ENCODE measurements at regions not wholly inside any gene's neighbourhood (a gene's known extent, or its start where the extent isn't known, plus 50 kb on each side); places are given as distances from the start of the nearest gene placed in this dataset.

- H3K4me2 ChIP-seq (ENCODE audit: control insufficient read depth, insufficient read depth), result no peak overlapping the region
- H3K9me3 ChIP-seq (replicated peaks; ENCODE audit: control insufficient read depth, insufficient read depth, low read length), result no peaks in the 10 kb centered on the region
- ChIA-PET SMC1A (ENCODE audit: uncharacterized antibody, unreplicated experiment) (no interaction called here), POLR2A (no interaction called here), RAD21 (ENCODE audit: unreplicated experiment) (no interaction called here), CTCF (no interaction called here)
- no peaks in the 10 kb centered on the region for H3K36me3 ChIP-seq (ENCODE audit: control insufficient read depth in 2 of 2, insufficient read depth in 2 of 2, low read length in 1 of 2)
- H3K9ac ChIP-seq (ENCODE audit: control insufficient read depth, insufficient read depth, low read length), result no peak overlapping the region
- BruUV-seq (replicated peaks), result no TSS peak
- no peak overlapping the region for H2AFZ ChIP-seq (ENCODE audit: control insufficient read depth, low read depth, low read length)
- H3K27ac ChIP-seq (ENCODE audit: control insufficient read depth, insufficient read depth), result no peak overlapping the region
- no peak for FAIRE-seq
- no peaks in the 10 kb centered on the region for H4K20me1 ChIP-seq (ENCODE audit: control insufficient read depth, insufficient read depth)
- intact Hi-C loops (cut with micrococcal nuclease; ENCODE audit: unreplicated experiment) (no loop called here), in situ Hi-C loops (cut with MboI) (no loop called here)
- TF ChIP-seq TCF7 (IDR thresholded peaks at IDR 0.05; ENCODE audit: borderline replicate concordance) (no peak), SIN3A (IDR thresholded peaks at IDR 0.05; ENCODE audit: low read depth, low read length) (no peak), PRDM15 (CRISPR knock-in tag; IDR thresholded peaks at IDR 0.05) (no peak)
- no peak for DNase-seq (ENCODE audit: low read depth, low spot score)
- no peak for ATAC-seq
- H3K4me1 ChIP-seq (ENCODE audit: control insufficient read depth, insufficient read depth, low read length), result no peaks in the 10 kb centered on the region
- H3K27me3 ChIP-seq (replicated peaks in 1 of 2; ENCODE audit: control insufficient read depth in 2 of 2, insufficient read depth in 2 of 2, low read length in 1 of 2), result no peaks in the 10 kb centered on the region
- no peak overlapping the region for H3K4me3 ChIP-seq
- no peaks in the 10 kb centered on the region for H3K79me2 ChIP-seq (ENCODE audit: control insufficient read depth, insufficient read depth, low read length)
Observed at GRCh38 chr9:81080900-81081299, 608.4 kb downstream of the TLE1 start.

- Histone ChIP-seq H3K27ac (ENCODE audit: control insufficient read depth, insufficient read depth) (no peak overlapping the region), H3K9me3 (replicated peaks; ENCODE audit: control insufficient read depth, insufficient read depth, low read length) (no peaks in the 10 kb centered on the region), H3K4me1 (ENCODE audit: control insufficient read depth, insufficient read depth, low read length) (no peaks in the 10 kb centered on the region), H3K36me3 (ENCODE audit: control insufficient read depth in 2 of 2, insufficient read depth in 2 of 2, low read length in 1 of 2) (no peaks in the 10 kb centered on the region), H3K27me3 (replicated peaks in 1 of 2; ENCODE audit: control insufficient read depth in 2 of 2, insufficient read depth in 2 of 2, low read length in 1 of 2) (no peaks in the 10 kb centered on the region), H4K20me1 (ENCODE audit: control insufficient read depth, insufficient read depth) (no peaks in the 10 kb centered on the region), H2AFZ (ENCODE audit: control insufficient read depth, low read depth, low read length) (no peak overlapping the region), H3K4me3 (no peak overlapping the region), H3K4me2 (ENCODE audit: control insufficient read depth, insufficient read depth) (no peak overlapping the region), H3K9ac (ENCODE audit: control insufficient read depth, insufficient read depth, low read length) (no peak overlapping the region), H3K79me2 (ENCODE audit: control insufficient read depth, insufficient read depth, low read length) (no peaks in the 10 kb centered on the region)
- BruUV-seq (replicated peaks), result no TSS peak
- POLR2A ChIA-PET, result no interaction called here
- FAIRE-seq (no peak), ATAC-seq (no peak), DNase-seq (ENCODE audit: low read depth, low spot score) (no peak)
- 25% methylated on average over 2 of the region's 2 CpGs for WGBS (ENCODE audit: insufficient coverage, insufficient replicate concordance, low lambda C conversion rate, missing lambda C conversion rate)
- CTCF ChIA-PET, result no interaction called here
- RAD21 ChIA-PET (ENCODE audit: unreplicated experiment), result no interaction called here
- in situ Hi-C loops (cut with MboI), result no loop called here
- intact Hi-C loops (cut with micrococcal nuclease; ENCODE audit: unreplicated experiment), result no loop called here
- SMC1A ChIA-PET (ENCODE audit: uncharacterized antibody, unreplicated experiment), result no interaction called here
- TF ChIP-seq PAX8 (IDR thresholded peaks at IDR 0.05) (no peak), E2F8 (IDR thresholded peaks at IDR 0.05; ENCODE audit: low read depth, partially characterized antibody) (no peak), HSF1 (IDR thresholded peaks at IDR 0.05; ENCODE audit: low read depth, low read length) (no peak), RELB (IDR thresholded peaks at IDR 0.05; ENCODE audit: low read depth) (no peak), ATF7 (IDR thresholded peaks at IDR 0.05; ENCODE audit: low read depth) (no peak), KLF5 (IDR thresholded peaks at IDR 0.05; ENCODE audit: partially characterized antibody) (no peak), MTA2 (IDR thresholded peaks at IDR 0.05; ENCODE audit: low read depth) (no peak)
Observed at GRCh38 chr9:81080185-81080584, 609.2 kb downstream of the TLE1 start.

Data from GM12878 (cell line).